ENCODE measurements at regions not wholly inside any gene's neighbourhood (a gene's known extent, or its start where the extent isn't known, plus 50 kb on each side); places are given as distances from the start of the nearest gene placed in this dataset.

DNA sequence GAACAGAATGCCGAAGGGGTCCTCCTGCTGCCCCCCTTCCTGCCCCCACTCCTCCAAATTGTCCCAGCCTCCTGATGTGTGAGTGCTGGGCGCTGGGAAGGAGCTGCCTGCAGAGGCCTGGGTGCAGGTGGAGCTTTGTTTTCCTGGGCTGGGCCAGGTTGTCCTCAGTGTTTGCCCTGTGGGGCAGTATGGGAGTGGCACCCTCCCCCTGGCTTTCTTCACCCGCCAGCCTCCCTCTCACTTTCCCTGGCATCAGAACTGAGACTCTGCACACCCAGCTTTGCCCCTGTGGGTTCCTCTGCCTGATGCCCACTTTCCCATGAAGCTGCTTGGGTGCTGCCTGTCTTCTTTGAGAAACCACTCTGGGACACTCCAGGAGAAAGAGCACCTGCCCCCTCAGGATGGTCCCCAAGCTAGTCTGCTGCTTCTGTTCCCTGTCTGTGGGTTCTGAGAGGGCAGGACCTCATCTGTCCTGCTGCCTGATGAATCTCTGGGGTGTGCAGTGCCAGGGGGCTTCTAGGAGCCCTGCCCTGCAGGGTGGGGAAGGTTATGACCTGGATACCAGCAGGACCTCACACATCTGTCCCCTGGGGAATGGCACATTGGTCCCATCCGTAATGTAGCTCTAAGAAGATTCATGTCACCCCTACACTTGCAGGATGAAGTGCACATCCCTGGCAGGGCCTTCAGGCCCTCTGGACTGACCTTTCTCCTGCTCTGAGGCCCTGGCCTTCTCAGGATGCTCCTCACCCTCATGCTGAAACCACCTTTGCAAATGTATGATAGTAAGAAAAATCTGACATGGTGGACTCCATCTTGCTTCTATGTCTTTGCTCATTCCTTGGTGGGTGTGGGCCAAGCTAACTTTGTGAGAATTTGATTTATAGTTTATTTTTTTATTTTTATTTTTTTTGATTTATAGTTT is 146.8 kb upstream of the HS6ST1 start:
- TF ChIP-seq CTCF (IDR thresholded peaks at IDR 0.05): no peak
- TF ChIP-seq POLR2A (IDR thresholded peaks at IDR 0.05): no peak
- TF ChIP-seq EP300 (IDR thresholded peaks at IDR 0.05): no peak

Data from ovary (tissue), 3 donors.